Caco-2 (cell line): ENCODE measurements at regions not wholly inside any gene's neighbourhood (a gene's known extent, or its start where the extent isn't known, plus 50 kb on each side); places are given as distances from the start of the nearest gene placed in this dataset.

Source experiments
- BruUV-seq: library from RNA; stranded (reverse); fragments of 400-500 nt; replicated peaks from 2 replicates; lab custom pipeline; 2021; lab: Mats Ljungman, UMichigan
- CTCF ChIA-PET: fragments of 300-600 bp; sonication (Branson Sonifier 250); formaldehyde crosslinking; loops from one replicate; lab custom pipeline; 2022; ENCODE audit warnings: antibody characterized with exemption; lab: Charles Lee
- POLR2A ChIA-PET: fragments of 300-600 bp; sonication (Branson Sonifier 250); formaldehyde crosslinking; loops from one replicate; lab custom pipeline; 2022; ENCODE audit warnings: antibody characterized with exemption; lab: Charles Lee
- DNase-seq, 2 experiments: peaks; one replicate each; pipeline versions ENCODE4 v3.0.0 to v3.0.0-alpha.2; 2020 to 2022
- H3K27me3 ChIP-seq: replicated peaks from 2 replicates; pipeline ENCODE4 v1.6.0; 2011; ENCODE audit warnings: low read length; ENCODE audit not compliant: control insufficient read depth, insufficient read depth
- H3K36me3 ChIP-seq: 2 replicates; pipeline ENCODE4 v1.5.1; 2011; ENCODE audit warnings: low read length; ENCODE audit not compliant: control insufficient read depth, insufficient read depth
- H3K4me1 ChIP-seq: fragments of 250-450 bp; sonication (Bioruptor Pico); 2 replicates; pipeline ENCODE4 v1.5.1; 2020; ENCODE audit warnings: mild to moderate bottlenecking
- H3K4me3 ChIP-seq: 2 replicates; pipeline ENCODE4 v1.5.1; 2011; ENCODE audit warnings: low read depth, mild to moderate bottlenecking, control low read depth, low read length
- H3K9me3 ChIP-seq: fragments of 250-450 bp; sonication (Bioruptor Pico); 2 replicates; pipeline ENCODE4 v1.5.1; 2020; ENCODE audit warnings: mild to moderate bottlenecking, moderate library complexity
- H3K27ac Mint-ChIP-seq: one replicate; pipeline ENCODE4 v1.8.0; 2022; ENCODE audit warnings: mixed read lengths; ENCODE audit not compliant: unreplicated experiment
- H3K27me3 Mint-ChIP-seq: one replicate; pipeline ENCODE4 v1.8.0; 2022; ENCODE audit warnings: mixed read lengths; ENCODE audit not compliant: insufficient read depth, unreplicated experiment
- H3K36me3 Mint-ChIP-seq: one replicate; pipeline ENCODE4 v1.8.0; 2022; ENCODE audit warnings: mild to moderate bottlenecking, mixed read lengths; ENCODE audit not compliant: insufficient read depth, unreplicated experiment
- H3K4me1 Mint-ChIP-seq: one replicate; pipeline ENCODE4 v1.8.0; 2022; ENCODE audit warnings: low read depth, mixed read lengths; ENCODE audit not compliant: unreplicated experiment
- H3K4me3 Mint-ChIP-seq: one replicate; pipeline ENCODE4 v1.8.0; 2022; ENCODE audit warnings: mild to moderate bottlenecking, moderate library complexity, mixed read lengths; ENCODE audit not compliant: unreplicated experiment
- H3K9me3 Mint-ChIP-seq: one replicate; pipeline ENCODE4 v1.8.0; 2022; ENCODE audit warnings: mixed read lengths; ENCODE audit not compliant: unreplicated experiment
- intact Hi-C: fragments of 100-400 bp; cut with micrococcal nuclease; formaldehyde crosslinking; loops from one replicate; pipeline ENCODE4 v1.10.0; 2022; ENCODE audit not compliant: unreplicated experiment
- TF ChIP-seq, protein P1 (sequence below), 2 experiments: fragments of 200-600 bp in 1 of 2; IDR thresholded peaks; 1 replicate in 1 of 2; 2 replicates in 1 of 2; pipeline versions ENCODE4 v1.5.1 to v1.8.0; 2011 to 2022; ENCODE audit warnings: antibody characterized with exemption in 1 of 2, control low read depth in 1 of 2, inconsistent platforms in 1 of 2, low read depth in 1 of 2, low read length in 1 of 2, mild to moderate bottlenecking in 1 of 2, moderate library complexity in 1 of 2; ENCODE audit not compliant: insufficient read depth in 1 of 2, severe bottlenecking in 1 of 2, unreplicated experiment in 1 of 2

- Mint-ChIP-seq H3K4me1 (peaks cover 13% of the 10 kb centered on the region), H3K9me3 (peaks cover 40% of the 10 kb centered on the region), H3K27ac (no peak overlapping the region), H3K36me3 (peaks cover 20% of the 10 kb centered on the region), H3K4me3 (no peak overlapping the region), H3K27me3 (no peaks in the 10 kb centered on the region)
- no TSS peak for BruUV-seq
- peaks cover 12% of the 10 kb centered on the region; the same call in 1 of the 2 replicates for H3K4me1 ChIP-seq
- H3K4me3 ChIP-seq, result no peak overlapping the region
- POLR2A ChIA-PET, result no interaction called here
- no peak for DNase-seq
- 0 out of 2 replicates have a peak, but pooled peaks cover 8% of the 10 kb centered on the region for H3K9me3 ChIP-seq
- CTCF ChIA-PET, result no interaction called here
- intact Hi-C loops, result no loop called here
- H3K27me3 ChIP-seq, result no peaks in the 10 kb centered on the region
- H3K36me3 ChIP-seq, result no peaks in the 10 kb centered on the region
- TF ChIP-seq, protein P1, sequence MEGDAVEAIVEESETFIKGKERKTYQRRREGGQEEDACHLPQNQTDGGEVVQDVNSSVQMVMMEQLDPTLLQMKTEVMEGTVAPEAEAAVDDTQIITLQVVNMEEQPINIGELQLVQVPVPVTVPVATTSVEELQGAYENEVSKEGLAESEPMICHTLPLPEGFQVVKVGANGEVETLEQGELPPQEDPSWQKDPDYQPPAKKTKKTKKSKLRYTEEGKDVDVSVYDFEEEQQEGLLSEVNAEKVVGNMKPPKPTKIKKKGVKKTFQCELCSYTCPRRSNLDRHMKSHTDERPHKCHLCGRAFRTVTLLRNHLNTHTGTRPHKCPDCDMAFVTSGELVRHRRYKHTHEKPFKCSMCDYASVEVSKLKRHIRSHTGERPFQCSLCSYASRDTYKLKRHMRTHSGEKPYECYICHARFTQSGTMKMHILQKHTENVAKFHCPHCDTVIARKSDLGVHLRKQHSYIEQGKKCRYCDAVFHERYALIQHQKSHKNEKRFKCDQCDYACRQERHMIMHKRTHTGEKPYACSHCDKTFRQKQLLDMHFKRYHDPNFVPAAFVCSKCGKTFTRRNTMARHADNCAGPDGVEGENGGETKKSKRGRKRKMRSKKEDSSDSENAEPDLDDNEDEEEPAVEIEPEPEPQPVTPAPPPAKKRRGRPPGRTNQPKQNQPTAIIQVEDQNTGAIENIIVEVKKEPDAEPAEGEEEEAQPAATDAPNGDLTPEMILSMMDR (IDR thresholded peaks at IDR 0.05; ENCODE audit: insufficient read depth in 1 of 2, low read depth in 1 of 2, low read length in 1 of 2, severe bottlenecking in 1 of 2, unreplicated experiment in 1 of 2), result no peak
Measured at GRCh38 chr1:183753464-183753891, 51.4 kb upstream of the RGL1 start.

GRCh38 chr1:183744132-183744913 lies 60.6 kb upstream of the RGL1 start:
- peaks cover 24% of the 10 kb centered on the region for H3K36me3 Mint-ChIP-seq
- CTCF ChIA-PET, result no interaction called here
- Histone ChIP-seq H3K4me1 (peaks cover 7% of the 10 kb centered on the region; the same call in 1 of the 2 replicates), H3K9me3 (0 out of 2 replicates have a peak, but pooled peaks cover 3% of the 10 kb centered on the region), H3K4me3 (no peak overlapping the region), H3K36me3 (no peaks in the 10 kb centered on the region; the same call in 1 of the 2 replicates), H3K27me3 (no peaks in the 10 kb centered on the region)
- no TSS peak for BruUV-seq
- DNase-seq, result no peak
- intact Hi-C loops, result loop anchor here (2.0 kb wide), 1 partner anchor 14 kb away; no protein-coding TSS in a partner anchor
- H3K4me1 Mint-ChIP-seq, result peaks cover 16% of the 10 kb centered on the region
- H3K27me3 Mint-ChIP-seq, result no peaks in the 10 kb centered on the region
- no peak overlapping the region for H3K27ac Mint-ChIP-seq
- POLR2A ChIA-PET, result no interaction called here
- peaks cover 46% of the 10 kb centered on the region for H3K9me3 Mint-ChIP-seq
- TF ChIP-seq, protein P1 (IDR thresholded peaks at IDR 0.05; ENCODE audit: insufficient read depth in 1 of 2, low read depth in 1 of 2, low read length in 1 of 2, severe bottlenecking in 1 of 2, unreplicated experiment in 1 of 2), result no peak
- H3K4me3 Mint-ChIP-seq, result no peak overlapping the region

DNA sequence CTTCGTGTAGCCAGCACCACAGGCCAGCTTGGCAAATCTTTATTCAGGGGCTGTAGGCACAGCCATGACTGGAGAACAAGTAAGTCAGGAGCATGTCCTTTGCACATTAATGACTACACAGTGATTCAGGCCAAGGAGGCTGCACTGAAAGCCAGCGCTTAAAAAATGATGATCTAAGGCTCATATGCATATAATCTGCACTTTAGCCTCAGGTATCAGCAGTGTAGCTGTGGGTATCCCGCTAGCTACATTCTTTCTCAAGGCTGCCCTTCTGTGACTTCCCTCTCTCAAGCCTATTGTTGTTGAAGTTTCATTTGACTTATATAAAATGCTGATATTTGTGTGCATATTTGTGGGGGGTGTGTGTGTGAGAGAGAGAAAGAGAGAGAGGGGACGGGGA lies 62.6 kb upstream of the RGL1 start:
- Histone ChIP-seq H3K4me3 (no peak overlapping the region), H3K4me1 (peaks cover 14% of the 10 kb centered on the region), H3K9me3 (no peaks in the 10 kb centered on the region), H3K36me3 (no peaks in the 10 kb centered on the region; the same call in 1 of the 2 replicates), H3K27me3 (no peaks in the 10 kb centered on the region)
- TF ChIP-seq, protein P1 (IDR thresholded peaks at IDR 0.05; ENCODE audit: insufficient read depth in 1 of 2, low read depth in 1 of 2, low read length in 1 of 2, severe bottlenecking in 1 of 2, unreplicated experiment in 1 of 2), result no peak
- Mint-ChIP-seq H3K4me3 (no peak overlapping the region), H3K9me3 (peaks cover 26% of the 10 kb centered on the region), H3K27me3 (no peaks in the 10 kb centered on the region), H3K27ac (peak overlapping the region; percentile 6), H3K4me1 (peaks cover 28% of the 10 kb centered on the region), H3K36me3 (peaks cover 9% of the 10 kb centered on the region)
- ChIA-PET CTCF (interaction anchor here (1.0 kb wide), 1 partner anchor 55 kb away, joined by 3 read pairs; no protein-coding TSS in a partner anchor), POLR2A (no interaction called here)
- BruUV-seq, result no TSS peak
- intact Hi-C loops, result no loop called here
- DNase-seq, result no peak
